Endodermal cell (in vitro differentiated cells): ENCODE measurements at regions not wholly inside any gene's neighbourhood (a gene's known extent, or its start where the extent isn't known, plus 50 kb on each side); places are given as distances from the start of the nearest gene placed in this dataset.
A peak's percentile ranks its signal among the peaks of the same experiment; 100 is the strongest.

Experiments used
- DNase-seq: peaks from one replicate; pipeline ENCODE4 v3.0.0-alpha.2; 2017
- H3K27ac ChIP-seq: 2 replicates; pipeline ENCODE4 v1.5.1; 2013; ENCODE audit warnings: mild to moderate bottlenecking, low read depth, low read length, moderate library complexity
- H3K27me3 ChIP-seq: 2 replicates; pipeline ENCODE4 v1.6.1; 2013; ENCODE audit warnings: mild to moderate bottlenecking, low read length, moderate library complexity; ENCODE audit not compliant: insufficient read depth, control insufficient read depth, poor library complexity, severe bottlenecking
- H3K36me3 ChIP-seq: 2 replicates; pipeline ENCODE4 v1.7.0; 2013; ENCODE audit warnings: mild to moderate bottlenecking, low read length, moderate library complexity; ENCODE audit not compliant: control insufficient read depth, insufficient read depth
- H3K4me1 ChIP-seq: one replicate; pipeline ENCODE4 v1.7.0; 2013; ENCODE audit warnings: low read length; ENCODE audit not compliant: control insufficient read depth, insufficient read depth
- H3K4me3 ChIP-seq: 2 replicates; pipeline ENCODE4 v1.5.1; 2013; ENCODE audit warnings: mild to moderate bottlenecking, low read length, moderate library complexity
- H3K9ac ChIP-seq: 2 replicates; pipeline ENCODE4 v1.6.1; 2013; ENCODE audit warnings: mild to moderate bottlenecking, low read length, moderate library complexity; ENCODE audit not compliant: poor library complexity, severe bottlenecking; ENCODE audit errors: extremely low read depth
- H3K9me3 ChIP-seq: 2 replicates; pipeline ENCODE4 v1.6.1; 2013; ENCODE audit warnings: mild to moderate bottlenecking, low read length, moderate library complexity; ENCODE audit not compliant: control insufficient read depth
- H3K27ac Mint-ChIP-seq: 2 replicates; pipeline ENCODE4 v1.8.0; 2020; ENCODE audit warnings: mixed read lengths
- H3K27me3 Mint-ChIP-seq: 2 replicates; pipeline ENCODE4 v1.8.0; 2021; ENCODE audit warnings: mild to moderate bottlenecking, mixed read lengths; ENCODE audit not compliant: insufficient read depth
- H3K36me3 Mint-ChIP-seq: 2 replicates; pipeline ENCODE4 v1.8.0; 2020; ENCODE audit warnings: low read depth, mixed read lengths
- H3K4me1 Mint-ChIP-seq: 2 replicates; pipeline ENCODE4 v1.8.0; 2020; ENCODE audit warnings: mixed read lengths
- H3K4me3 Mint-ChIP-seq: 2 replicates; pipeline ENCODE4 v1.8.0; 2020; ENCODE audit warnings: mild to moderate bottlenecking, moderate library complexity, mixed read lengths
- H3K9me3 Mint-ChIP-seq: 2 replicates; pipeline ENCODE4 v1.8.0; 2020; ENCODE audit warnings: mild to moderate bottlenecking, mixed read lengths
- CTCF ChIP-seq: fragments of 200-600 bp; sonication (generic); conservative IDR thresholded peaks from 2 replicates; pipeline ENCODE4 v1.5.0; 2021; ENCODE audit warnings: antibody characterized with exemption, mild to moderate bottlenecking
- WGBS, 2 experiments: methylation state at CpG; one replicate each; pipeline versions ENCODE4 v1.1.5 to v1.1.7; 2013; ENCODE audit warnings: missing lambda C conversion rate in 2 of 2, mixed read lengths in 1 of 2; ENCODE audit not compliant: insufficient coverage in 1 of 2, insufficient read length in 1 of 2; 5-methylcytosine and 5-hydroxymethylcytosine counted together

- Histone ChIP-seq H3K9me3 (no peaks in the 10 kb centered on the region), H3K27ac (no peak overlapping the region), H3K4me3 (no peak overlapping the region), H3K36me3 (no peaks in the 10 kb centered on the region), H3K4me1 (peaks cover 13% of the 10 kb centered on the region), H3K27me3 (no peaks in the 10 kb centered on the region), H3K9ac (no peak overlapping the region)
- TF ChIP-seq CTCF, result peak; percentile 51
- Mint-ChIP-seq H3K4me1 (peaks cover 33% of the 10 kb centered on the region), H3K36me3 (no peaks in the 10 kb centered on the region), H3K27ac (no peak overlapping the region), H3K9me3 (no peaks in the 10 kb centered on the region), H3K27me3 (no peaks in the 10 kb centered on the region), H3K4me3 (no peak overlapping the region)
- 93 to 95% methylated on average over 3 to 6 of the region's 7 CpGs for WGBS, 2 experiments
- DNase-seq, result no peak
These were observed 150.1 kb upstream of the IVNS1ABP start for GRCh38 chr1:185467122-185467521.

DNA sequence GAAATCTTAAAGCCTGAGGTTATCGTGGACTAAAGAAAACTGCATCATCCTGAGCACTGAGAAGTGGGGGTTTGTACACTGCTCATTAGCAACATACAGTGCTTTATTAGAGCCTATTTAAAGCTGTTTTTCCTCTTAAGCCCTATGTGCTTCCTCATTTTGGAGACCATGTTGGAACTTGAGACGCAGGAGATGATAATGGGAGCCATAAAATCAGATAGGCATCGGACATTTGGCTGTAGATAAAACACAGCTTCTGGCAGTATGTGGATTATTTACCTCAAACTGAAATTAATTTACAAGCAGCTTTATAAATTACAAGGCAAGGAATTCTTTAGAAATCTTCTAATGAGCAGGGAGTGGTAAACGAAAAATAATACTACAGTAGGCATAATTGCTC is 147.7 kb upstream of the IVNS1ABP start:
- 94 to 95% methylated on average over 3 to 4 of the region's 4 CpGs for WGBS, 2 experiments
- Histone ChIP-seq H3K9ac (no peak overlapping the region), H3K4me1 (peaks cover 11% of the 10 kb centered on the region), H3K9me3 (no peaks in the 10 kb centered on the region), H3K27me3 (no peaks in the 10 kb centered on the region), H3K36me3 (no peaks in the 10 kb centered on the region), H3K4me3 (no peak overlapping the region), H3K27ac (no peak overlapping the region)
- Mint-ChIP-seq H3K4me3 (no peak overlapping the region), H3K36me3 (peaks cover 2% of the 10 kb centered on the region), H3K27me3 (no peaks in the 10 kb centered on the region), H3K9me3 (peaks cover 11% of the 10 kb centered on the region), H3K4me1 (peaks cover 35% of the 10 kb centered on the region), H3K27ac (no peak overlapping the region)
- no peak for TF ChIP-seq CTCF
- DNase-seq, result no peak

DNA sequence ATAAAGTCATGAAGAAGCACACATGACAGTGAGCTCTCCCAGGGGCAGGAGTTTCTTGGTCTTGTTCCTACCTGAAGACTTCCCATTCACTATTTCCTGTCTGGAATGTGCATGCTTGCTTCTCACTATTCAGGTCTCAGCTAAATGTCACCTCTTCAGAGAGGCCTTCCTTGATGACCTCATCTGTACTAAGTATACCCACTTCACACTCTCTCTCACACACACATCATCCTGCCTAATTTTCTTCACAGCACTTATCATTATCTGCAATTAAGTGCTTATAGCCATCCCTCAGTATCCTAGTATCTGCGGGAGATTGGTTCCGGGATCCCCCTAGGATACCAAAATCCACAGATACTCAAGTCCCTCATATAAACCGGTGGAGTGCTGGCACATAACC is 146.4 kb upstream of the IVNS1ABP start:
- Histone ChIP-seq H3K4me1 (peaks cover 5% of the 10 kb centered on the region), H3K36me3 (no peaks in the 10 kb centered on the region), H3K9ac (no peak overlapping the region), H3K27ac (no peak overlapping the region), H3K4me3 (no peak overlapping the region), H3K9me3 (no peaks in the 10 kb centered on the region), H3K27me3 (no peaks in the 10 kb centered on the region)
- TF ChIP-seq CTCF, result no peak
- H3K4me3 Mint-ChIP-seq, result no peak overlapping the region
- peaks cover 2% of the 10 kb centered on the region for H3K36me3 Mint-ChIP-seq
- H3K27me3 Mint-ChIP-seq, result no peaks in the 10 kb centered on the region
- WGBS, 2 experiments, result 76 to 86% methylated on average over 2 to 3 of the region's 3 CpGs
- H3K27ac Mint-ChIP-seq, result no peak overlapping the region
- H3K9me3 Mint-ChIP-seq, result peaks cover 13% of the 10 kb centered on the region
- H3K4me1 Mint-ChIP-seq, result peaks cover 25% of the 10 kb centered on the region
- DNase-seq, result no peak
